SK-N-SH (cell line): ENCODE measurements at regions not wholly inside any gene's neighbourhood (a gene's known extent, or its start where the extent isn't known, plus 50 kb on each side); places are given as distances from the start of the nearest gene placed in this dataset.

Source experiments
- CTCF ChIA-PET: fragments of 300-600, 350-600 bp; formaldehyde crosslinking; extraction: SDS; loops from one replicate; lab custom pipeline; 2021; lab: Yijun Ruan, JAX
- POLR2A ChIA-PET: fragments of 350-600 bp; sonication (Branson Sonifier 250); formaldehyde crosslinking; extraction: SDS; loops from one replicate; lab custom pipeline; 2020; ENCODE audit warnings: antibody characterized with exemption, inconsistent platforms; lab: Yijun Ruan, JAX
- DNase-seq: peaks from one replicate; pipeline ENCODE4 v3.0.0; 2012
- H2AFZ ChIP-seq: fragments of 200-600 bp; sonication (generic); 2 replicates; pipeline ENCODE4 v1.8.1; 2016; ENCODE audit warnings: antibody characterized with exemption, mild to moderate bottlenecking, low read depth
- H3F3A ChIP-seq: fragments of 200-600 bp; sonication (generic); replicated peaks from 2 replicates; pipeline ENCODE3; 2016; ENCODE audit warnings: antibody characterized with exemption, mild to moderate bottlenecking; ENCODE audit not compliant: insufficient read depth
- H3K27ac ChIP-seq, 2 experiments: fragments of 200-500 bp in 1 of 2; fragments of 200-600 bp in 1 of 2; sonication (Bioruptor generic) in 1 of 2; sonication (generic), shearing (Covaris generic) in 1 of 2; 2 replicates each; pipeline versions ENCODE4 v1.5.1 to v1.6.1; 2014 to 2016; ENCODE audit warnings: low read depth in 2 of 2, inconsistent platforms in 1 of 2, low read length in 1 of 2, mild to moderate bottlenecking in 1 of 2, mixed read lengths in 1 of 2
- H3K27me3 ChIP-seq: fragments of 200-600 bp; sonication (generic), shearing (Covaris generic); 2 replicates; pipeline ENCODE4 v1.6.1; 2016; ENCODE audit warnings: mixed run types; ENCODE audit not compliant: insufficient read depth
- H3K36me3 ChIP-seq, 2 experiments: fragments of 200-500 bp in 1 of 2; fragments of 200-600 bp in 1 of 2; sonication (Bioruptor generic) in 1 of 2; sonication (generic) in 1 of 2; replicated peaks in 1 of 2; 2 replicates each; pipeline versions ENCODE3 to v1.5.1; 2014 to 2016; ENCODE audit warnings: low read length in 1 of 2, mild to moderate bottlenecking in 1 of 2; ENCODE audit not compliant: insufficient read depth in 2 of 2, control insufficient read depth in 1 of 2
- H3K4me1 ChIP-seq, 2 experiments: fragments of 200-500 bp in 1 of 2; fragments of 200-600 bp in 1 of 2; sonication (Bioruptor generic) in 1 of 2; sonication (generic), shearing (Covaris generic) in 1 of 2; 2 replicates each; pipeline versions ENCODE4 v1.5.1 to v1.6.1; 2014 to 2016; ENCODE audit warnings: low read depth in 1 of 2, low read length in 1 of 2, mixed run types in 1 of 2; ENCODE audit not compliant: insufficient read depth in 2 of 2, control insufficient read depth in 1 of 2
- H3K4me2 ChIP-seq: fragments of 200-600 bp; sonication (generic), shearing (Covaris generic); 2 replicates; pipeline ENCODE4 v1.6.1; 2017; ENCODE audit warnings: mixed run types
- H3K4me3 ChIP-seq, 2 experiments: fragments of 200-500 bp in 1 of 2; fragments of 200-600 bp in 1 of 2; sonication (Bioruptor generic) in 1 of 2; sonication (generic), shearing (Covaris generic) in 1 of 2; 2 replicates each; pipeline versions ENCODE4 v1.5.1 to v1.8.1; 2014 to 2016; ENCODE audit warnings: low read depth in 2 of 2, inconsistent platforms in 1 of 2, low read length in 1 of 2, mild to moderate bottlenecking in 1 of 2, mixed read lengths in 1 of 2, moderate library complexity in 1 of 2
- H3K79me2 ChIP-seq: fragments of 200-600 bp; sonication (generic); 2 replicates; pipeline ENCODE4 v1.8.1; 2017; ENCODE audit warnings: mild to moderate bottlenecking; ENCODE audit not compliant: insufficient read depth
- H3K9ac ChIP-seq: fragments of 200-600 bp; sonication (generic); 2 replicates; pipeline ENCODE4 v1.6.1; 2017; ENCODE audit warnings: mixed run types
- H3K9me2 ChIP-seq: fragments of 200-600 bp; sonication (generic); 2 replicates; pipeline ENCODE4 v1.6.1; 2017; ENCODE audit warnings: mixed run types
- H3K9me3 ChIP-seq: fragments of 200-600 bp; sonication (generic); 2 replicates; pipeline ENCODE4 v1.6.1; 2017; ENCODE audit warnings: mixed run types, mild to moderate bottlenecking, moderate library complexity
- H4K20me1 ChIP-seq: fragments of 200-600 bp; sonication (generic); 2 replicates; pipeline ENCODE4 v1.6.1; 2017; ENCODE audit warnings: mild to moderate bottlenecking, mixed run types; ENCODE audit not compliant: insufficient read depth
- CHD2 ChIP-seq: fragments of 150-350 bp; IDR thresholded peaks from 2 replicates; pipeline ENCODE4 v1.6.1; 2018; ENCODE audit warnings: low read length; ENCODE audit not compliant: partially characterized antibody
- CTCF ChIP-seq: fragments of 200-600 bp; sonication (generic); IDR thresholded peaks from 2 replicates; pipeline ENCODE4 v1.6.1; 2017; ENCODE audit warnings: antibody characterized with exemption, mild to moderate bottlenecking, moderate library complexity
- ELF1 ChIP-seq: IDR thresholded peaks from 2 replicates; pipeline ENCODE4 v1.4.0; 2012
- EZH2phosphoT487 ChIP-seq: fragments of 200-600 bp; sonication (generic); IDR thresholded peaks from 2 replicates; pipeline ENCODE4 v1.6.1; 2017; ENCODE audit warnings: low read depth, mixed run types, mild to moderate bottlenecking, antibody characterized with exemption, moderate library complexity, borderline replicate concordance
- FOSL2 ChIP-seq: IDR thresholded peaks from 2 replicates; pipeline ENCODE4 v1.4.0; 2012; ENCODE audit warnings: low read depth, mild to moderate bottlenecking, moderate library complexity, borderline replicate concordance
- FOXJ3 ChIP-seq: sonication (generic); formaldehyde crosslinking; IDR thresholded peaks from 2 replicates; pipeline ENCODE4 v1.5.1; 2020; ENCODE audit warnings: mild to moderate bottlenecking, missing genetic modification reagents
- FOXM1 ChIP-seq: IDR thresholded peaks from 2 replicates; pipeline ENCODE4 v1.4.0; 2012; ENCODE audit warnings: low read depth, mild to moderate bottlenecking
- GABPA ChIP-seq: IDR thresholded peaks from 2 replicates; pipeline ENCODE4 v1.4.0; 2012; ENCODE audit warnings: low read depth, mild to moderate bottlenecking
- GATA2 ChIP-seq: sonication (generic); formaldehyde crosslinking; IDR thresholded peaks from 2 replicates; pipeline ENCODE4 v1.5.0; 2020; ENCODE audit warnings: mild to moderate bottlenecking, missing genetic modification reagents
- IRF3 ChIP-seq: fragments of 150-350 bp; IDR thresholded peaks from 2 replicates; pipeline ENCODE4 v1.6.1; 2016; ENCODE audit warnings: mild to moderate bottlenecking, low read depth, low read length
- JUND ChIP-seq: IDR thresholded peaks from 2 replicates; pipeline ENCODE4 v1.4.0; 2012
- MXI1 ChIP-seq: IDR thresholded peaks from 2 replicates; pipeline ENCODE4 v1.6.1; 2012; ENCODE audit warnings: mild to moderate bottlenecking, low read depth, low read length, improper control_type of control experiment
- NFIC ChIP-seq: IDR thresholded peaks from 2 replicates; pipeline ENCODE4 v1.4.0; 2012; ENCODE audit warnings: borderline replicate concordance
- NRF1 ChIP-seq: IDR thresholded peaks from 2 replicates; pipeline ENCODE4 v1.6.1; 2012; ENCODE audit warnings: low read depth, mild to moderate bottlenecking, low read length
- PBX3 ChIP-seq: IDR thresholded peaks from 2 replicates; pipeline ENCODE4; 2012
- POLR2AphosphoS5 ChIP-seq: IDR thresholded peaks from 2 replicates; pipeline ENCODE4 v1.6.1; 2012; ENCODE audit warnings: low read depth, low read length
- RAD21 ChIP-seq: IDR thresholded peaks from 2 replicates; pipeline ENCODE4 v1.6.1; 2012; ENCODE audit warnings: mild to moderate bottlenecking, low read length
- RFX5 ChIP-seq: IDR thresholded peaks from 2 replicates; pipeline ENCODE4 v1.6.1; 2012; ENCODE audit warnings: mild to moderate bottlenecking, improper control_type of control experiment, low read length
- RXRA ChIP-seq: IDR thresholded peaks from 2 replicates; pipeline ENCODE4 v1.4.0; 2012; ENCODE audit warnings: low read depth, mild to moderate bottlenecking, borderline replicate concordance
- SIN3A ChIP-seq: IDR thresholded peaks from 2 replicates; pipeline ENCODE4 v1.6.1; 2012; ENCODE audit warnings: low read depth, mild to moderate bottlenecking, low read length, moderate library complexity, borderline replicate concordance
- TAF1 ChIP-seq: IDR thresholded peaks from 2 replicates; pipeline ENCODE4 v1.6.1; 2012; ENCODE audit warnings: low read depth, mild to moderate bottlenecking, low read length, moderate library complexity, borderline replicate concordance
- TEAD4 ChIP-seq: IDR thresholded peaks from 2 replicates; pipeline ENCODE4 v1.4.0; 2012; ENCODE audit warnings: mild to moderate bottlenecking, borderline replicate concordance; ENCODE audit not compliant: insufficient read depth
- USF2 ChIP-seq: fragments of 150-350 bp; IDR thresholded peaks from 2 replicates; pipeline ENCODE4 v1.6.1; 2017; ENCODE audit warnings: antibody characterized with exemption, low read length, low read depth, borderline replicate concordance
- YY1 ChIP-seq: IDR thresholded peaks from 2 replicates; pipeline ENCODE4 v1.4.0; 2012; ENCODE audit warnings: low read depth, mild to moderate bottlenecking
- ZBTB33 ChIP-seq: IDR thresholded peaks from 2 replicates; pipeline ENCODE4 v1.4.0; 2012; ENCODE audit warnings: low read depth, borderline replicate concordance

- H3K79me2 ChIP-seq = no peaks in the 10 kb centered on the region
- CTCF ChIA-PET = interaction anchor here (1.1 to 2.5 kb wide), 3 partner anchors 11 to 139 kb away, joined by 3 to 13 read pairs (median 10); no protein-coding TSS in a partner anchor
- H3K9me2 ChIP-seq = no peaks in the 10 kb centered on the region
- 0 out of 2 replicates have a peak overlapping the region, but pooled peaks have one; percentile 69 for H2AFZ ChIP-seq
- H3K4me2 ChIP-seq = peak overlapping the region; percentile 59
- no peaks in the 10 kb centered on the region for H3K36me3 ChIP-seq
- H3K27ac ChIP-seq = peak overlapping the region; percentile 92 to 96
- H3K4me1 ChIP-seq = peaks cover 26 to 56% of the 10 kb centered on the region in 2 experiments
- H4K20me1 ChIP-seq = no peaks in the 10 kb centered on the region
- no peak for DNase-seq
- POLR2A ChIA-PET = no interaction called here
- H3K4me3 ChIP-seq = no peak overlapping the region
- no peaks in the 10 kb centered on the region for H3K27me3 ChIP-seq
- H3F3A ChIP-seq = peaks cover 34% of the 10 kb centered on the region
- H3K9me3 ChIP-seq = no peaks in the 10 kb centered on the region
- peak overlapping the region; percentile 63; the same call in 1 of the 2 replicates for H3K9ac ChIP-seq
- TF ChIP-seq FOXM1 = peak; percentile 60
- no peak for TF ChIP-seq GATA2 (CRISPR knock-in tag)
- no peak for TF ChIP-seq FOXJ3 (CRISPR knock-in tag)
- TF ChIP-seq TAF1 = peak; percentile 33; the same call in 1 of the 2 replicates
- no peak for TF ChIP-seq EZH2phosphoT487
- TF ChIP-seq YY1 = no peak
- TF ChIP-seq CHD2 = peak; percentile 13
- TF ChIP-seq USF2 = no peak
- TF ChIP-seq RXRA = peak; percentile 87
- TF ChIP-seq RFX5 = no peak
- no peak for TF ChIP-seq IRF3
- 0 out of 2 replicates have a peak, but pooled peaks have one; percentile 33 for TF ChIP-seq GABPA
- peak; percentile 67; the same call in 1 of the 2 replicates for TF ChIP-seq SIN3A
- peak; percentile 40; the same call in 1 of the 2 replicates for TF ChIP-seq POLR2AphosphoS5
- no peak for TF ChIP-seq ZBTB33
- no peak for TF ChIP-seq RAD21
- TF ChIP-seq ELF1 = 0 out of 2 replicates have a peak, but pooled peaks have one; percentile 25
- TF ChIP-seq CTCF = no peak
- peak; percentile 98 for TF ChIP-seq PBX3
- TF ChIP-seq JUND = peak; percentile 85
- peak; percentile 80 for TF ChIP-seq TEAD4
- no peak for TF ChIP-seq NRF1
- TF ChIP-seq NFIC = peak; percentile 64; the same call in 1 of the 2 replicates
- TF ChIP-seq FOSL2 = peak; percentile 63
- no peak for TF ChIP-seq MXI1
These were observed 220.9 kb upstream of the NANOGP8 start for GRCh38 chr15:35305946-35306345.
